Ishikawa (cell line): ENCODE measurements at regions not wholly inside any gene's neighbourhood (a gene's known extent, or its start where the extent isn't known, plus 50 kb on each side); places are given as distances from the start of the nearest gene placed in this dataset.

Source experiments
- CEBPB ChIP-seq: IDR thresholded peaks from 2 replicates; pipeline ENCODE4 v1.6.1; 2012
- CREB1 ChIP-seq: IDR thresholded peaks from 2 replicates; pipeline ENCODE4 v1.6.1; 2012; ENCODE audit warnings: low read depth
- EP300 ChIP-seq: IDR thresholded peaks from 2 replicates; pipeline ENCODE4 v1.6.1; 2012; ENCODE audit warnings: borderline replicate concordance
- MAX ChIP-seq: IDR thresholded peaks from 2 replicates; pipeline ENCODE4 v1.6.1; 2012
- NFIC ChIP-seq: IDR thresholded peaks from 2 replicates; pipeline ENCODE4 v1.6.1; 2012
- RAD21 ChIP-seq: IDR thresholded peaks from 2 replicates; pipeline ENCODE4 v1.6.1; 2012; ENCODE audit warnings: low read depth
- REST ChIP-seq: IDR thresholded peaks from 2 replicates; pipeline ENCODE4 v1.6.1; 2012; ENCODE audit warnings: low read depth, mild to moderate bottlenecking
- TAF1 ChIP-seq: IDR thresholded peaks from 2 replicates; pipeline ENCODE4 v1.6.1; 2012; ENCODE audit warnings: low read depth, mild to moderate bottlenecking
- TCF12 ChIP-seq: IDR thresholded peaks from 2 replicates; pipeline ENCODE4 v1.6.1; 2012; ENCODE audit warnings: low read depth
- YY1 ChIP-seq: IDR thresholded peaks from 2 replicates; pipeline ENCODE4 v1.6.1; 2012; ENCODE audit warnings: low read depth

- no peak for TF ChIP-seq CEBPB
- no peak for TF ChIP-seq CREB1
- no peak for TF ChIP-seq TCF12
- no peak for TF ChIP-seq MAX
- TF ChIP-seq EP300, result no peak
- TF ChIP-seq NFIC, result no peak
- no peak for TF ChIP-seq TAF1
- no peak for TF ChIP-seq RAD21
- TF ChIP-seq REST, result no peak
- no peak for TF ChIP-seq YY1
Measured at GRCh38 chr6:50658561-50658960, 54.8 kb upstream of the TFAP2D start.
